GM21786 (cell line): ENCODE measurements at regions not wholly inside any gene's neighbourhood (a gene's known extent, or its start where the extent isn't known, plus 50 kb on each side); places are given as distances from the start of the nearest gene placed in this dataset.
"Not testable (repeated sequence)": the region's sequence is repeated elsewhere in the genome, so short reads cannot be mapped to it uniquely, and the experiment has no call there.

Source experiments
- ATAC-seq: cut with Tn5 transposase; IDR thresholded peaks from one replicate; pipeline ENCODE4 v1.9.1; 2021; ENCODE audit not compliant: unreplicated experiment

DNA sequence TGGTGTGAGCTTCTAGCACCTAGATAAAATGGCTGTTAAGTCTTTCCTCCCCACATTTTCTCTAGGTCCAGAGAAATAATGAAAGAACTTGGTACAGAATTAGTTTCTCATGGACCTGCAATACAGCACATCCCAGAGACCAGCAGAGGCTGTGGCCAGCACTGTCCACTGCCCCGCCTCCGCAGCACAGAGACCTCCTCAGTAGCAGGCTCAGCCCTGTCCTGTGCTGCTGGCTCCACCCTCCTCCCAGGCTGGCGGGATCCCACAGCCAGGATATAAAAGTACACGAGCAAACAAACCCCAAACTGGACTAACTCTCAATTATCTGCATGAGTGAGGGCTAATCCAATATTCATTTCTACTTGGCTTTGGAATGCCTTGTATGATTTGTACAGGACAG is 401.5 kb downstream of the RPS6KC1 start:
- ATAC-seq = no peak

- no peak for ATAC-seq
These were observed 406.1 kb downstream of the RPS6KC1 start for GRCh38 chr1:213457186-213457585.

DNA sequence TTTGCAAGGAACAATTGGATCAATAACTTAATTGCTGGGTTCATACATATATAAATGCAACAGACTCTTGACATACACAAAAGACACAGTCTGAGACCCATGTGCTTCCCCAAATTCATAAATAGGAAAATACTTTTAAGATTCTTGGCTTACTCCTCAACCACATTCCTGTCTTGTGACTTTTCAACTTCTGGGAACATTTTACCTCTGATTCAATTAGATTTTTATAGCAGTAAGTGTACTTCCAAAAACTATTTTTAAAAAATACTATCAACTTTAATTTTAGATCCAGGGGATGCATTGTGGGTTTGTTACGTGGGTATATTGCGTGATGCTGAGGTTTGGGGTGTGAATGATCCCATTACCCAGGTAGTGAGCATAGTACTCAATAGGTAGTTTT is 406.7 kb downstream of the RPS6KC1 start:
- no peak for ATAC-seq

GRCh38 chr1:213462374-213462773 is 411.3 kb downstream of the RPS6KC1 start:
- ATAC-seq = not testable (repeated sequence)

- ATAC-seq = no peak
These were observed 413.9 kb downstream of the RPS6KC1 start for GRCh38 chr1:213464786-213465460.

DNA sequence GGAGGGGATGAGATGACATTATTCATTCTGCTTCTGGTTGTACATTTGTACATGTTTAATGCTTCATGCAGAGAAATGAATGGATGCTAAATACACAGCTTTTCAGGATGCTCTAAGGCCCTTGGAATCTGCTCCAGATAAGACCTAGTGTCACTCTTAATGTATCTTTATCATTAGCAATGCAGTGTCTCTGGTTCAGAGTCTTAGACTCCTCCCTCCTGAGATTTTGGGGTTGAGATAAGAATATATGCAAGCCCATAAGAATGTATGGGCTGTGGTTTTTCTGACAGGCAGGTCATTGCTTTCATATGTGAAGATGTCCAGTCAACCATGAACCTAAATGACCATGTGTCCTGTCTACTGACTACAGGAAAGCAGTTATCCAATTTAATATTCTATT is 415.5 kb downstream of the RPS6KC1 start:
- ATAC-seq = no peak

DNA sequence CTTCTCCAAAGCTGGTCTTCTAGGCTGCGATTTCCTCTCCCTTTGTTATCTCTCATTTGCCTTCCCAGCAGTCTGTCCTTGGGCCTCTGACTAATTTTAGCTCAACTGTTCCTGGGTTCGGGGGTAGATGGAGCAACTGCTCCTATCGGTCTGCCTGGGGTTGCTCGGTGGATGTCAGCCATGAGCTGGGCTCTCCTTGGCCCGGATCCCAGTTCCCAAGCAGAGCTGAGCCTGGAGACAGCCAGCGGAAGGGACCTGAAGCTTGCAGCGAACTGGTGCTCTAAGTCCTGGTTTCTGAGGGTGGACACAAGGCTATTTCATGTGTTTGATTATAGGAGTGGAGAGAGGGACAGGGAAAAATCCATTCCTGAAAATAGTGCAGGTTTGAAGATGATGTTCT is 423.0 kb downstream of the RPS6KC1 start:
- ATAC-seq = no peak

DNA sequence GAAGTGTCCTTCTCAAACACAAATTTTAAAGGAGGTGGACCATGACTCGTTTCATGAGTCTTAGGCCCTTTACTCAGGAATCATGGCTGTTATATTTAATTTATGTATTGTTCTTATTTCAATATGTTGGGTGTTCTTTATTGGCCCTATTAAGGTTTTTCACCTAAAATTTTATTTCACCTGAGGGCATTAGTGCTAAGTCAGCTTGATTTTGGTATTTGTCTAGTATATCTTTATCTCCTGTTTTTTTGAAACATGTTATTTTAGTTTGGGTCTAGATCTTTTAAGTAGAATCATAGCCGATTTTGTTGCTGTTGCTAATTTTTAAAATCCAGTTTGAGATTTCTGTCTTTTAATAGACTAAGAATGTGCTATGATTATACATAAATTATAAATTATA is 430.4 kb downstream of the RPS6KC1 start:
- no peak for ATAC-seq

- no peak for ATAC-seq
These were observed 433.3 kb downstream of the RPS6KC1 start for GRCh38 chr1:213484333-213484732.

DNA sequence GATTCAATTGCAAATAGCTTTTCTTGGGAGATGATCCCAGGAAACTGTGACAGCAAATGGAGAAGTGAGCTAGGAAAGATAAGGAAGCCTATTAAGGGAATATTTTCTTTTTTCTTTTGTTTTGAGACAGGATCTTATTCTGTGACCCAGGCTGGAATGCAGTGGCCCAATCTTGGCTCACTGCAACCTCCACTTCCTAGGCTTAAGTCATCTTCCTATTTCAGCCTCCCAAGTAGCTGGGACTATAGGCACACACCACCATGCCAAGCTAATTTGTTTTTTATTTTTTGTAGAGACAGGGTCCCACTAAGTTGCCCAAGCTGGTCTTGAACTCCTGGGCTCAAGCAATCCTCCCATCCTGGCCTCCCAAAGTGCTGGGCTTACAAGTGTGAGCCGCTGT is 433.7 kb downstream of the RPS6KC1 start:
- ATAC-seq = no peak

DNA sequence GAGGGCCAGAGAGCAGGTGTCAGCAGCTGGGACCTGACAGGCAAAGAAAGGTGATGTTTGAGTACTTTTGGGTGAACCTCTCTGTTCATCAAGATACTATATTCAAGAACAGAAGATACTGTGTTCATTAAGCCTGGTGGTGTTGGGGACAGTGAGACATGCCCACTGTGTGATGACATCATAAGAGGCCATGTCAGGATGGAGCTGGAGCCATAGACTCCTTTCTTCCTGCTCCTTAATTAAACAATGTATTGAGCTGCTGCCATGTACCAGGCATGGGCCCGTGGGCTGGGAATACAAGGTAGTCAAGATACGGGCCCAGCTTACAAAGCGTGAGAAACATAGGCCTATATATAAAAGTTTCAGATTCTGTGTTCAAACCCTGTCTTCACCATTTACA is 435.4 kb downstream of the RPS6KC1 start:
- no peak for ATAC-seq

- no peak for ATAC-seq
These were observed 440.4 kb downstream of the RPS6KC1 start for GRCh38 chr1:213491468-213491867.

- no peak for ATAC-seq
These were observed 441.4 kb downstream of the RPS6KC1 start for GRCh38 chr1:213492161-213493041.

DNA sequence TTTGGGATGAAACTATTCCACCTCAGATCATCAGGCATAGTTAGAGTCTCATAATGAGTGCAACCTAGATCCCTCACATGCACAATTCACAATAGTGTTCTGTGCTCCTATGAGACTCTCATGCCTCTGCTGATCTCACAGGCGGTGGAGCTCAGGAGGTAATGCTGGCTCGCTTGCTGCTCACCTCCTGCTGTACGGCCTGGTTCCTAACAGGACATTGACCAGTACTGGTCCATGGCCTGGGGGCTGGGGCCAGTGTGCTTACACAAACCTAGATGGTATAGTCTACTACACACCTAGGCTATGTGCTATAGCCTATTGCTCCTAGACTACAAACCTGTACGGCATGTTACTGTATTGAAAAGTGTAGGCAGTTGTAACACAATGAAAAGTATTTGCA is 448.4 kb downstream of the RPS6KC1 start:
- no peak for ATAC-seq

DNA sequence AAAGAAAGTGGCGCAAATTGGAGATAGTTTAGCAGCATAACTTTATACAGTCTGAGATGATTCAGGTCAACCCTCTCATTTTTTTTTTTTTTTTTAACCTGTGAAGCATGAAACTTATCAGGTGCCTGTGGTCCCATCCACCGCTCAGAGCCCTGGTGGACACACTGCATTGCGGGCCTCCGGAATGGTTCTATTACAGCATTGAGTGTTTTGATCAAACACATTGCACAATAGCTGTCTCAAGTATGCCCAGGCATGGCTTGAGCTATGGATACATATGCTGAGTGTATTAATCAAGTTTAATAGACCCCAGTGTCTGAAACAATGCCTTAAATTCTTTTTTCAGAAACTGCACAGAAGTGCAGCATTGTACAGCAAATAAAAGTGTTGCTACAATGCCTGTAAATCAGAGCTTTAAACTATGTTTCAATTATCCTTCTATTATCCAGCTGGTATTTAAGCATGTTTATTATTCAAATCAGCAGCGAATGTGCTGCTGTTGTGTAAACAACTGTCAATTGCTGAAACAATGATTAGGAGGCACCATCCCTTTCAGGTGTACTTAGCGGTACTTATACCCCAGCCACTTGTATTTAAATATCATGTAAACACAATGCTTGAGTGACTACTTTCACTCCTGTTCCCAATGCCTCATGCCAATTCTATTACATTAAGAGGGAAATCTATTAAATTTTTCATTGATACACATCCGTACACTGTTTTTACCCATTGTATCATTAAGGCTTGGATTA is 456.6 kb downstream of the RPS6KC1 start:
- no peak for ATAC-seq

- no peak for ATAC-seq
These were observed 460.1 kb downstream of the RPS6KC1 start for GRCh38 chr1:213511173-213511572.

GRCh38 chr1:213512316-213512715 is 461.3 kb downstream of the RPS6KC1 start:
- no peak for ATAC-seq

GRCh38 chr1:213513006-213513405 is 462.0 kb downstream of the RPS6KC1 start:
- ATAC-seq = no peak

DNA sequence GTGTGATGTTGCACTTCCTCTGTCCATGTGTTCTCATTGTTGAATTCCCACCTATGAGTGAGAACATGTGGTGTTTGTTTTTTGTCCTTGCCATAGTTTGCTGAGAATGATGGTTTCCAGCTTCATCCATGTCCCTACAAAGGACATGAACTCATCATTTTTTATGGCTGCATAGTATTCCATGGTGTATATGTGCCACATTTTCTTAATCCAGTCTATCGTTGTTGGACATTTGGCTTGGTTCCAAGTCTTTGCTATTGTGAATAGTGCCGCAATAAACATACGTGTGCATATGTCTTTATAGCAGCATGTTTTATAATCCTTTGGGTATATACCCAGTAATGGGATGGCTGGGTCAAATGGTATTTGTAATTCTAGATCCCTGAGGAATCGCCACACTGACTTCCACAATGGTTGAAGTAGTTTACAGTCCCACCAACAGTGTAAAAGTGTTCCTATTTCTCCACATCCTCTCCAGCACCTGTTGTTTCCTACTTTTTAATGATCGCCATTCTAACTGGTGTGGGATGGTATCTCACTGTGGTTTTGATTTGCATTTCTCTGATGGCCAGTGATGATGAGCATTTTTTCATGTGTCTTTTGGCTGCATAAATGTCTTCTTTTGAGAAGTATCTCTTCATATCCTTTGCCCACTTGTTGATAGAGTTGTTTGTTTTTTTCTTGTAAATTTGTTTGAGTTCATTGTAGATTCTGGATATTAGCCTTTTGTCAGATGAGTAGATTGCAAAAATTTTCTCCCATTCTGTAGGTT is 463.6 kb downstream of the RPS6KC1 start:
- ATAC-seq = not testable (repeated sequence)

GRCh38 chr1:213519098-213519497 is 468.1 kb downstream of the RPS6KC1 start:
- ATAC-seq = no peak

DNA sequence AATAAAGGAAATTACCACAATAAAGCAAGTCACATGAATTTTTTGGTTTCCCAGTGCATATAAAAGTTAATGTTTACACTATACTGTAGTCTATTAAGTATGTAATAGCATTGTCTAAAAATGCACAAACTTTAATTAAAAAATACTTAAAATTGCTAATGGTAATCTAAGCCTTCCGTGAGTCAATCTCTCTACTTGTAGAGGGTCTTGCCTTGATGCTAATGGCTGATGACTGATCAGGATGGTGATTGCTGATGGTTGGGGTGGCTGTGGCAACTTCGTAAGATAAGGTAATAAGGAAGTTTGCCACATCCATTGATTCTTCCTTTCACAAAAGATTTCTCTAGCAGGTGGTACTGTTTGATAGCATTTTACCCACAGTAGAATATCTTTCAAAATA is 466.6 kb upstream of the PROX1 start:
- no peak for ATAC-seq
